Spleen (tissue), 11 donors: ENCODE measurements at regions not wholly inside any gene's neighbourhood (a gene's known extent, or its start where the extent isn't known, plus 50 kb on each side); places are given as distances from the start of the nearest gene placed in this dataset.
"Not testable (repeated sequence)": the region's sequence is repeated elsewhere in the genome, so short reads cannot be mapped to it uniquely, and the experiment has no call there.

ENCODE experiments used
- DNase-seq: peaks from one replicate; pipeline ENCODE4 v3.0.0-alpha.2; 2020
- H3K27ac ChIP-seq, 8 donors: fragments of 200-600 bp; sonication (generic) in 7 of 8; 1 replicate in 4 of 8; 2 replicates in 4 of 8; pipeline versions ENCODE4 v1.5.0 to v1.8.0; 2016 to 2021; ENCODE audit warnings: inconsistent platforms in 4 of 8, mild to moderate bottlenecking in 4 of 8, moderate library complexity in 1 of 8
- H3K27me3 ChIP-seq, 7 donors: fragments of 200-600 bp; sonication (generic) in 6 of 7; replicated peaks in 1 of 7; 1 replicate in 4 of 7; 2 replicates in 3 of 7; pipeline versions ENCODE4 v1.5.0 to v1.8.0; 2016 to 2021; ENCODE audit warnings: inconsistent platforms in 3 of 7, mild to moderate bottlenecking in 1 of 7
- H3K36me3 ChIP-seq, 6 donors: fragments of 200-600 bp; sonication (generic) in 5 of 6; 1 replicate in 4 of 6; 2 replicates in 2 of 6; pipeline versions ENCODE4 v1.5.0 to v1.8.0; 2016 to 2021; ENCODE audit warnings: inconsistent platforms in 2 of 6
- H3K4me1 ChIP-seq, 6 donors: fragments of 200-600 bp; sonication (generic) in 5 of 6; 1 replicate in 3 of 6; 2 replicates in 3 of 6; pipeline versions ENCODE4 v1.5.0 to v1.8.0; 2016 to 2021; ENCODE audit warnings: inconsistent platforms in 3 of 6
- H3K4me3 ChIP-seq, 8 donors: fragments of 200-600 bp; sonication (generic) in 7 of 8; 1 replicate in 4 of 8; 2 replicates in 4 of 8; pipeline versions ENCODE4 v1.5.0 to v1.8.0; 2016 to 2021; ENCODE audit warnings: inconsistent platforms in 4 of 8, mild to moderate bottlenecking in 4 of 8, moderate library complexity in 2 of 8
- H3K9me3 ChIP-seq, 8 donors: fragments of 200-600 bp; sonication (generic) in 7 of 8; 1 replicate in 4 of 8; 2 replicates in 4 of 8; pipeline versions ENCODE4 v1.5.0 to v1.8.0; 2016 to 2021; ENCODE audit warnings: inconsistent platforms in 4 of 8
- CTCF ChIP-seq, 11 experiments: fragments of 200-600 bp in 7 of 11; fragments of 450-650 bp in 4 of 11; sonication (generic) in 4 of 11; IDR thresholded peaks in 8 of 11; conservative IDR thresholded peaks in 3 of 11; 1 replicate in 7 of 11; 2 replicates in 4 of 11; pipeline versions ENCODE4 v1.4.0 to v1.8.0; 2016 to 2021; ENCODE audit warnings: antibody characterized with exemption in 11 of 11, inconsistent platforms in 4 of 11, mild to moderate bottlenecking in 1 of 11
- POLR2A ChIP-seq, 3 donors: fragments of 450-650 bp; IDR thresholded peaks; one replicate each; pipeline ENCODE4 v1.5.1; 2017; ENCODE audit warnings: antibody characterized with exemption in 3 of 3, mild to moderate bottlenecking in 1 of 3
- POLR2AphosphoS5 ChIP-seq, 3 donors: sonication (generic); formaldehyde crosslinking; IDR thresholded peaks; one replicate each; pipeline ENCODE4 v1.5.1; 2017; ENCODE audit warnings: antibody characterized with exemption in 3 of 3
- WGBS, 5 donors: extraction: QIAGEN DNeasy Blood & Tissue Kit in 3 of 5; methylation state at CpG; one replicate each; pipeline versions ENCODE4 v1.1.5 to v1.1.7; 2013 to 2018; 5-methylcytosine and 5-hydroxymethylcytosine counted together
- intact Hi-C: fragments of 100-400 bp; cut with DNase I; formaldehyde crosslinking; loops from one replicate; pipeline ENCODE4 v1.15.0; 2023; ENCODE audit warnings: low total_unique reads
- donor health status: healthy with polysubstance abuse.
- donor health status: DM: no; HTN: no; CAD: no; lungs with moderate emphysema.
- donor health status: DM: no; HTN: no; CAD: no.
- donor health status: Bipolar disorder and iron deficiency.
- donor health status: healthy.
- donor health status: DM: no; HTN: no; CAD: no.
- donor health status: DM: yes; HTN: yes; CAD: no.

DNA sequence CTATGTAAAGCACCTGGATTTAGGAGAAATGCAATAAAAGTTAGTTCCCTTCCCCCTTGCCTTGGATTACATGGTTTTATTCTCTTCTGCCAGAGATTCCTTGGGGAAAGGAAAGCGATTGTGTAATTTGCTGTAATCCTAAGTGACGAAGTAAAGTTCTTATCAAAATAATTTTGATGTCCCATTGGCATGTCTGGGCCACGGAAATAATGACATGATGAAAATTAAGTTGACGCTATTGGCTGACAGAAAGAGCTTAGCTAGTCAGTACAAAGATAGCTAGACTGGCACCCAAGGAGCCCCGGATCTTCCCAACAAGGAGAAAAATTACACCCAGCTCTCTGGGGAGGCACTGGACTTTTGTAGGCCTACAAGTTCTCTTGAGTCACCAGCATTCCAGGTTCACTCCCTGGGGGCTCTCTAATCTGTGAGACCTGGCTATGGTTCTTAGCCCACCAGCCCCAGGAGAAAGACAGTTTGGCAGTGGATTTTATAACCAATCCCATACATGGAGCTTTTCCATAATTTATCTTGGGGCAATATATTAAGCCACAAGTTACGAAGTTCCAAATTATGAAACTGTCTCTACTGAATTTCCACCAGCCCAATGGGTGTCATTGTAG, 59.9 kb downstream of the FOXA2 start:
- TF ChIP-seq CTCF (IDR thresholded peaks at IDR 0.05 in 8 of 11, conservative IDR thresholded peaks at IDR 0.05 in 3 of 11): no peak
- no peak for TF ChIP-seq POLR2AphosphoS5 (IDR thresholded peaks at IDR 0.05)
- TF ChIP-seq POLR2A (IDR thresholded peaks at IDR 0.05): no peak
- intact Hi-C loops: no loop called here
- WGBS, 5 donors: 69 to 83% (median 71%) methylated on average over 6 of the region's 6 CpGs
- Histone ChIP-seq H3K36me3 (no peaks in the 10 kb centered on the region), H3K27me3 (peaks cover 0 to 25% (median 0%) of the 10 kb centered on the region in 7 donors), H3K9me3 (no peaks in the 10 kb centered on the region), H3K4me3 (no peak overlapping the region), H3K4me1 (no peaks in the 10 kb centered on the region), H3K27ac (no peak overlapping the region)
- no peak for DNase-seq

DNA sequence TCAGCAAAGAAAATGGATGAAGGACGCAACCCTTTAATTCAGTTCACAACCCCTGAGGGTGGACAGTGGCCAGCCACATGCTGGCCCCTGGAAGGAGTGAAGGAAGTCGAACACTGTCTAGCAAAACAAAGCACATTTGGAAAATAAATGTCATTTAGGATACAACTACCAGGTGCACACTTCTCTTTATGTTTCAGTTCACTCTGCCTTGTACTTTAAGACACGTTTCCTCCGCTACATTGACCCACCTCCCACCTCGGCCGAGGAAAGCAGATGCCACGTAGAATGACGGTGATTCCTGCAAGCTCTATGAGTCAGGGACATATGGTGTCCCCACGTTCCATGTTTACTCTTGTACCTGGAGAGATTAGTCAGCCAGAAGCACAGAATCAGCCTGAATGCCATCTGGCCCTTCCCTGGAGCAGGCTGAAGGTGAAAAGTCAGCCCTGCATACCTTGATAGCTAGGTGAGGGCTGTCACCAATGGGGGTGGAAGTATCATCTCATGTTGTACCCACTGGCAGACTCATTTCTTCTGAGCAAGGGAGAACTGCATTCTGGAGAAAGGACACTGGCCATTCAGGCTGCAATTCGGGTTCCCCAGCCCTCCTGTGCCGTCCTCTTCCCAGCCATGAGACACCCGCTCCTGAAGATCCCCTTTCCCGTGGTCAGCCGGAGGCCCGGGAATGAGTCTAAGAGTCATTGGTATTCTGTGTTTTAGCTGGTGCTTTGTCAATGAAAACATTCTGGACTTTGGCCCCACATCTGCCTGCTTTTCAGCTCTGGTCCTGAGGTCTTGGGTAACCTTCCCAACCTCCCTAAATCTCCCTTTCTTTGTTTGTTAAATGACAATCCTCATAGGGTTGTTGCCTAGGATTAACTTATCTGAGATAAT, 60.6 kb downstream of the FOXA2 start:
- 79 to 89% (median 81%) methylated on average over 15 of the region's 15 CpGs for WGBS, 5 donors
- intact Hi-C loops: no loop called here
- Histone ChIP-seq H3K27ac (no peak overlapping the region), H3K9me3 (no peaks in the 10 kb centered on the region), H3K4me1 (no peaks in the 10 kb centered on the region), H3K27me3 (peaks cover 0 to 20% (median 0%) of the 10 kb centered on the region in 7 donors), H3K4me3 (no peak overlapping the region), H3K36me3 (no peaks in the 10 kb centered on the region)
- TF ChIP-seq POLR2A (IDR thresholded peaks at IDR 0.05) (no peak), CTCF (IDR thresholded peaks at IDR 0.05 in 8 of 11, conservative IDR thresholded peaks at IDR 0.05 in 3 of 11) (no peak), POLR2AphosphoS5 (IDR thresholded peaks at IDR 0.05) (no peak)
- no peak for DNase-seq

DNA sequence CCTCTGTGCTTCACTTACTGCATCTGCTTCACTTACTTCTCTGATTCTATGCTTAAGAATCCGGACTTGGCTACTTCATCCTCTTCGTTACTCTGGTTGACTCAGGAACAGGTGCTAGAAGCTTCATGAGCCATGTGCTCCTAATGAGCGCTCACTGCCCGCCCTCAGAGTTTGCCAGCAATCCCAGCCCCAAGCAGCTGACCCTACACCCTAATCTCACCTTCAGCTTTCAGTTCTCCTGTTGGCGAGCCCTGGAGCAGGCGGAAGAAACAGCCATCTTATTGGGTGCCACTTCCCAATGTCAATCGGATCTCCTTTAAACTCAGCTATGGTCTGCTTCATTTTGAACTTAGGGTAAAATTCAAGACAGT, 61.3 kb downstream of the FOXA2 start:
- H3K36me3 ChIP-seq: no peaks in the 10 kb centered on the region
- TF ChIP-seq CTCF (IDR thresholded peaks at IDR 0.05 in 8 of 11, conservative IDR thresholded peaks at IDR 0.05 in 3 of 11) (no peak), POLR2AphosphoS5 (IDR thresholded peaks at IDR 0.05) (no peak), POLR2A (IDR thresholded peaks at IDR 0.05) (no peak)
- DNase-seq: no peak
- intact Hi-C loops: no loop called here
- H3K4me1 ChIP-seq: no peaks in the 10 kb centered on the region
- WGBS, 5 donors: 84 to 95% (median 91%) methylated on average over 7 of the region's 7 CpGs
- no peak overlapping the region for H3K4me3 ChIP-seq
- no peaks in the 10 kb centered on the region for H3K9me3 ChIP-seq
- peaks cover 0 to 23% (median 0%) of the 10 kb centered on the region in 7 donors for H3K27me3 ChIP-seq
- H3K27ac ChIP-seq: no peak overlapping the region

- H3K36me3 ChIP-seq: no peaks in the 10 kb centered on the region
- DNase-seq: no peak
- intact Hi-C loops: no loop called here
These were observed 61.7 kb downstream of the FOXA2 start for GRCh38 chr20:22522701-22523100.

GRCh38 chr20:22521940-22522339, 62.4 kb downstream of the FOXA2 start:
- H3K27me3 ChIP-seq: peaks cover 0 to 32% (median 0%) of the 10 kb centered on the region in 7 donors
- H3K36me3 ChIP-seq, DNase-seq, H3K4me3 ChIP-seq, H3K9me3 ChIP-seq, intact Hi-C loops, H3K4me1 ChIP-seq, H3K27ac ChIP-seq: not testable (repeated sequence)
- 86 to 93% (median 90%) methylated on average over 12 of the region's 12 CpGs for WGBS, 5 donors

More at GRCh38 chr20:22522701-22523100, 61.7 kb downstream of the FOXA2 start:
- no peak overlapping the region for H3K4me3 ChIP-seq
- H3K9me3 ChIP-seq: no peaks in the 10 kb centered on the region
- WGBS, 5 donors: 77 to 91% (median 87%) methylated on average over 3 of the region's 3 CpGs
- TF ChIP-seq POLR2A (IDR thresholded peaks at IDR 0.05): no peak
- no peak for TF ChIP-seq POLR2AphosphoS5 (IDR thresholded peaks at IDR 0.05)
- no peak for TF ChIP-seq CTCF (IDR thresholded peaks at IDR 0.05 in 8 of 11, conservative IDR thresholded peaks at IDR 0.05 in 3 of 11)
- no peaks in the 10 kb centered on the region for H3K4me1 ChIP-seq
- H3K27ac ChIP-seq: no peak overlapping the region
- H3K27me3 ChIP-seq: peaks cover 0 to 25% (median 0%) of the 10 kb centered on the region in 7 donors
